H9 (cell line): ENCODE measurements at regions not wholly inside any gene's neighbourhood (a gene's known extent, or its start where the extent isn't known, plus 50 kb on each side); places are given as distances from the start of the nearest gene placed in this dataset.

Source experiments
- DNase-seq: peaks from one replicate; pipeline ENCODE4 v3.0.0-alpha.2; 2017
- H2AFZ ChIP-seq: one replicate; pipeline ENCODE4 v1.6.1; 2013; ENCODE audit warnings: mild to moderate bottlenecking, low read length, control low read depth, moderate library complexity
- H2AK5ac ChIP-seq: 2 replicates; pipeline ENCODE4 v1.6.1; 2013; ENCODE audit warnings: low read length, control low read depth, mixed read lengths; ENCODE audit not compliant: insufficient read length
- H2BK120ac ChIP-seq: one replicate; pipeline ENCODE4 v1.6.1; 2013; ENCODE audit warnings: low read depth, mild to moderate bottlenecking, low read length, control low read depth, inconsistent platforms; ENCODE audit not compliant: poor library complexity, severe bottlenecking
- H2BK12ac ChIP-seq: 2 replicates; pipeline ENCODE4 v1.6.1; 2013; ENCODE audit warnings: low read length, control low read depth, mixed read lengths, low read depth; ENCODE audit not compliant: insufficient read length
- H2BK15ac ChIP-seq: 2 replicates; pipeline ENCODE4 v1.6.1; 2013; ENCODE audit warnings: low read depth, low read length, control low read depth
- H2BK20ac ChIP-seq: one replicate; pipeline ENCODE4 v1.6.1; 2013; ENCODE audit warnings: low read depth, mild to moderate bottlenecking, low read length, control low read depth, inconsistent platforms; ENCODE audit not compliant: poor library complexity, severe bottlenecking
- H2BK5ac ChIP-seq: 2 replicates; pipeline ENCODE4 v1.6.1; 2013; ENCODE audit warnings: low read length, control low read depth, mixed read lengths; ENCODE audit not compliant: insufficient read length
- H3K14ac ChIP-seq: 2 replicates; pipeline ENCODE4 v1.6.1; 2013; ENCODE audit warnings: low read length, control low read depth; ENCODE audit not compliant: insufficient read depth
- H3K18ac ChIP-seq: 2 replicates; pipeline ENCODE4 v1.6.1; 2013; ENCODE audit warnings: low read depth, mild to moderate bottlenecking, mixed read lengths, low read length, control low read depth; ENCODE audit not compliant: insufficient read length
- H3K23ac ChIP-seq: 2 replicates; pipeline ENCODE4 v1.6.1; 2013; ENCODE audit warnings: low read length, control low read depth, mixed read lengths, low read depth; ENCODE audit not compliant: insufficient read length
- H3K23me2 ChIP-seq: 2 replicates; pipeline ENCODE4 v1.6.1; 2013; ENCODE audit warnings: low read depth, mild to moderate bottlenecking, mixed read lengths, low read length, control low read depth; ENCODE audit not compliant: insufficient read length, poor library complexity, severe bottlenecking
- H3K27ac ChIP-seq: 2 replicates; pipeline ENCODE4 v1.5.1; 2013; ENCODE audit warnings: low read length, control low read depth, mixed read lengths, low read depth; ENCODE audit not compliant: insufficient read length
- H3K27me3 ChIP-seq: 2 replicates; pipeline ENCODE4 v1.6.1; 2013; ENCODE audit warnings: low read length, control low read depth, inconsistent platforms; ENCODE audit not compliant: insufficient read depth
- H3K4ac ChIP-seq: 2 replicates; pipeline ENCODE4 v1.6.1; 2013; ENCODE audit warnings: low read depth, mild to moderate bottlenecking, control low read depth, inconsistent platforms, low read length, moderate library complexity
- H3K4me1 ChIP-seq: 2 replicates; pipeline ENCODE4 v1.6.1; 2013; ENCODE audit warnings: low read length, control low read depth, inconsistent platforms; ENCODE audit not compliant: insufficient read depth
- H3K4me2 ChIP-seq: 2 replicates; pipeline ENCODE4 v1.6.1; 2013; ENCODE audit warnings: low read length, control low read depth, mixed read lengths; ENCODE audit not compliant: insufficient read length, insufficient read depth
- H3K56ac ChIP-seq: 2 replicates; pipeline ENCODE4 v1.6.1; 2013; ENCODE audit warnings: low read depth, mild to moderate bottlenecking, mixed read lengths, low read length, control low read depth; ENCODE audit not compliant: insufficient read length
- H3K79me1 ChIP-seq: 2 replicates; pipeline ENCODE4 v1.6.1; 2013; ENCODE audit warnings: low read depth, mild to moderate bottlenecking, moderate library complexity, low read length, control low read depth, inconsistent platforms; ENCODE audit not compliant: insufficient read depth, poor library complexity, severe bottlenecking
- H3K79me2 ChIP-seq: 2 replicates; pipeline ENCODE4 v1.6.1; 2013; ENCODE audit warnings: low read length, control low read depth, inconsistent platforms; ENCODE audit not compliant: insufficient read depth
- H3K9ac ChIP-seq: 2 replicates; pipeline ENCODE4 v1.6.1; 2013; ENCODE audit warnings: low read length, control low read depth, mixed read lengths; ENCODE audit not compliant: insufficient read length; ENCODE audit errors: extremely low read depth
- H3K9me3 ChIP-seq: one replicate; pipeline ENCODE4 v1.6.1; 2013; ENCODE audit warnings: low read depth, low read length, inconsistent platforms; ENCODE audit not compliant: control insufficient read depth
- H3T11ph ChIP-seq: one replicate; pipeline ENCODE4 v1.6.1; 2013; ENCODE audit warnings: mild to moderate bottlenecking, low read length, control low read depth, inconsistent platforms
- H4K20me1 ChIP-seq: one replicate; pipeline ENCODE4 v1.6.1; 2013; ENCODE audit not compliant: control insufficient read depth, insufficient read length, insufficient read depth
- H4K5ac ChIP-seq: 2 replicates; pipeline ENCODE4 v1.6.1; 2013; ENCODE audit warnings: low read depth, mild to moderate bottlenecking, mixed read lengths, low read length, control low read depth; ENCODE audit not compliant: insufficient read length
- H4K8ac ChIP-seq: replicated peaks from 2 replicates; pipeline ENCODE4 v1.6.1; 2013; ENCODE audit warnings: low read length, control low read depth, mixed read lengths, low read depth; ENCODE audit not compliant: insufficient read length
- H4K91ac ChIP-seq: 2 replicates; pipeline ENCODE4 v1.6.1; 2013; ENCODE audit warnings: low read depth, mild to moderate bottlenecking, moderate library complexity, mixed read lengths, low read length, control low read depth; ENCODE audit not compliant: insufficient read length
- H3K27ac Mint-ChIP-seq, 3 experiments: 2 replicates in 2 of 3; 3 replicates in 1 of 3; pipeline ENCODE4 v1.8.0; 2020 to 2021; ENCODE audit warnings: mixed read lengths in 3 of 3, mild to moderate bottlenecking in 1 of 3, moderate library complexity in 1 of 3
- H3K27me3 Mint-ChIP-seq: 2 replicates; pipeline ENCODE4 v1.8.0; 2021; ENCODE audit warnings: low read depth, mild to moderate bottlenecking, moderate library complexity, mixed read lengths
- H3K36me3 Mint-ChIP-seq, 3 experiments: 2 replicates in 2 of 3; 3 replicates in 1 of 3; pipeline ENCODE4 v1.8.0; 2020 to 2021; ENCODE audit warnings: low read depth in 3 of 3, mixed read lengths in 3 of 3; ENCODE audit not compliant: insufficient read depth in 1 of 3
- H3K4me1 Mint-ChIP-seq, 2 experiments: 2 replicates each; pipeline ENCODE4 v1.8.0; 2020; ENCODE audit warnings: mixed read lengths in 2 of 2
- H3K4me3 Mint-ChIP-seq, 2 experiments: 2 replicates in 1 of 2; 3 replicates in 1 of 2; pipeline ENCODE4 v1.8.0; 2020 to 2021; ENCODE audit warnings: mild to moderate bottlenecking in 2 of 2, mixed read lengths in 2 of 2, moderate library complexity in 1 of 2
- H3K9me3 Mint-ChIP-seq, 2 experiments: 2 replicates in 1 of 2; 3 replicates in 1 of 2; pipeline ENCODE4 v1.8.0; 2020; ENCODE audit warnings: mild to moderate bottlenecking in 2 of 2, mixed read lengths in 2 of 2, moderate library complexity in 1 of 2
- CTCF ChIP-seq: fragments of 200-600 bp; sonication (generic); conservative IDR thresholded peaks from 3 replicates; pipeline ENCODE4 v1.8.0; 2021; ENCODE audit warnings: antibody characterized with exemption, mild to moderate bottlenecking

DNA sequence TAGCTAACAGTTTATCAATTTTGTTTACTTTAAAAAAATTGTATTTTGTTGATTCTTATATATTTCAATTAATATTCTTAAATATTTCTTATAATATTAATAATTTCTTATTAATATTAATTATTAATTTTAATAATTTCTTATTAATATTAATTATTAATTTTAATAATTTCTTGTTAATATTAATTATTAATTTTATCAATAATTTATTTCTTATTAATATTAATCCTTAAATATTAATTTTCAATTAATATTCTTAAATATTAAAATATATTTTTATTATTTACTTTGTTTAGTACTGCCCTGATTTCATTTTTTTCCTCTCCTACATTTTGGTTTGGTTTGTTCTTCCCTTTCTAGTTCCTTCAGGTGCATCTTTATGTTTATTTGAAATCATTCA, 1208.1 kb downstream of the LRFN5 start:
- Histone ChIP-seq H3K4ac (no peak overlapping the region), H3K79me2 (no peaks in the 10 kb centered on the region), H3K18ac (no peak overlapping the region), H3K23me2 (no peaks in the 10 kb centered on the region), H3K9me3 (no peaks in the 10 kb centered on the region), H3K4me2 (no peak overlapping the region), H3K9ac (no peak overlapping the region), H4K20me1 (no peaks in the 10 kb centered on the region), H3K79me1 (no peaks in the 10 kb centered on the region), H3K23ac (no peak overlapping the region), H2BK20ac (no peak overlapping the region), H4K8ac (no peak overlapping the region), H2AFZ (no peak overlapping the region), H2BK5ac (no peak overlapping the region), H4K91ac (no peak overlapping the region), H2BK15ac (no peak overlapping the region), H3K27ac (no peak overlapping the region), H3K14ac (no peak overlapping the region), H3K4me1 (no peaks in the 10 kb centered on the region), H3K27me3 (no peaks in the 10 kb centered on the region), H3K56ac (no peak overlapping the region), H2AK5ac (no peak overlapping the region), H3T11ph (no peak overlapping the region), H2BK12ac (no peak overlapping the region), H4K5ac (no peak overlapping the region), H2BK120ac (no peak overlapping the region)
- H3K9me3 Mint-ChIP-seq, result no peaks in the 10 kb centered on the region; a peak in 2 of 5 replicates
- H3K4me1 Mint-ChIP-seq, result no peaks in the 10 kb centered on the region
- no peak overlapping the region for H3K27ac Mint-ChIP-seq
- H3K36me3 Mint-ChIP-seq, result no peaks in the 10 kb centered on the region
- TF ChIP-seq CTCF, result no peak
- H3K4me3 Mint-ChIP-seq, result no peak overlapping the region
- DNase-seq, result no peak
- no peaks in the 10 kb centered on the region; the same call in 1 of the 2 replicates for H3K27me3 Mint-ChIP-seq
